HL-60 (cell line): ENCODE measurements at regions not wholly inside any gene's neighbourhood (a gene's known extent, or its start where the extent isn't known, plus 50 kb on each side); places are given as distances from the start of the nearest gene placed in this dataset.

ENCODE experiments used
- POLR2AphosphoS5 ChIP-seq: IDR thresholded peaks from 2 replicates; pipeline ENCODE4 v1.6.1; 2012; ENCODE audit warnings: low read depth
- TF ChIP-seq, protein P1 (sequence below): IDR thresholded peaks from one replicate; pipeline ENCODE4 v1.5.1; 2011; ENCODE audit warnings: low read length, control low read depth, inconsistent platforms; ENCODE audit not compliant: insufficient read depth

DNA sequence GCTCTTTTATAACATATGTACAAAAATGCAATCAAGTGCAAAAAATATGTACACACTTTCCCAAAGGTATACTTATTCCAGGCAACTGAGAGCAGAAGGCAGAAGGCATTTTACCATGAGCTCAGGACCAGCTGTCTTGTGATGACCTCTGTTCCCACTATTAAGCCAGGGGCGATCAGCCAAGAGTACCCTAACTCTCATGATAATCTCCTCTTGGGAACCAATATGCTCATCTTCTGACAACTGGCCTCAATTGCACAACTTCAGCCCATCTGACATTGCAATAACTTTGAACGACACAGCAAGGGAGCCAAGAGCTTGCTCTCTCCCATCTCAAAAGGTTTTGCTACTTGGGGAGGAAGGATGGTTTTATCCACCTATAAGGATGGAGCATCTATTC is 471.9 kb downstream of the HS3ST3B1 start:
- TF ChIP-seq, protein P1, sequence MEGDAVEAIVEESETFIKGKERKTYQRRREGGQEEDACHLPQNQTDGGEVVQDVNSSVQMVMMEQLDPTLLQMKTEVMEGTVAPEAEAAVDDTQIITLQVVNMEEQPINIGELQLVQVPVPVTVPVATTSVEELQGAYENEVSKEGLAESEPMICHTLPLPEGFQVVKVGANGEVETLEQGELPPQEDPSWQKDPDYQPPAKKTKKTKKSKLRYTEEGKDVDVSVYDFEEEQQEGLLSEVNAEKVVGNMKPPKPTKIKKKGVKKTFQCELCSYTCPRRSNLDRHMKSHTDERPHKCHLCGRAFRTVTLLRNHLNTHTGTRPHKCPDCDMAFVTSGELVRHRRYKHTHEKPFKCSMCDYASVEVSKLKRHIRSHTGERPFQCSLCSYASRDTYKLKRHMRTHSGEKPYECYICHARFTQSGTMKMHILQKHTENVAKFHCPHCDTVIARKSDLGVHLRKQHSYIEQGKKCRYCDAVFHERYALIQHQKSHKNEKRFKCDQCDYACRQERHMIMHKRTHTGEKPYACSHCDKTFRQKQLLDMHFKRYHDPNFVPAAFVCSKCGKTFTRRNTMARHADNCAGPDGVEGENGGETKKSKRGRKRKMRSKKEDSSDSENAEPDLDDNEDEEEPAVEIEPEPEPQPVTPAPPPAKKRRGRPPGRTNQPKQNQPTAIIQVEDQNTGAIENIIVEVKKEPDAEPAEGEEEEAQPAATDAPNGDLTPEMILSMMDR, result no peak
- TF ChIP-seq POLR2AphosphoS5, result no peak
